Dermis blood vessel endothelial cell (primary cell): ENCODE measurements at regions not wholly inside any gene's neighbourhood (a gene's known extent, or its start where the extent isn't known, plus 50 kb on each side); places are given as distances from the start of the nearest gene placed in this dataset.
A peak's percentile ranks its signal among the peaks of the same experiment; 100 is the strongest.
"Not testable (repeated sequence)": the region's sequence is repeated elsewhere in the genome, so short reads cannot be mapped to it uniquely, and the experiment has no call there.

Source experiments
- DNase-seq: peaks from one replicate; pipeline ENCODE4 v3.0.0; 2010

DNA sequence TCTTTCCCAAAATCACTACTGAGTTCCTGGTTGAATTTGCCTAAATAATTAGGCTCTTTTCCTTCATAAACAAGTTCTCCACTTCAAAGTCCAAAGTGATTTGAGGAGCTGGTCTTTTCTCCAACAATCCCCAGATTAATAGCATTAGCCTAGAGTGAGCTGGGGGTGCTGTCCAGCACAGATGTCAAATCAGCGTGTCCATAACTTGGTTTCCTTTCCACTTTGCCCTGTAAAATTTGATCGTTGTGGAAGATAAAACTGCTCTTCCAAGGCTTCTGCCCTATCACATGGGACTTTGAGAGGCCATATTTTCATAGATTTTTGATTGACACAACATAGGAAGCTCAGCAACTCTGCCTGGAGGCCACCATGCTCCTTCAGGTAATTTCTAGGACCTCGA lies 134.7 kb upstream of the RORB start:
- no peak for DNase-seq

DNA sequence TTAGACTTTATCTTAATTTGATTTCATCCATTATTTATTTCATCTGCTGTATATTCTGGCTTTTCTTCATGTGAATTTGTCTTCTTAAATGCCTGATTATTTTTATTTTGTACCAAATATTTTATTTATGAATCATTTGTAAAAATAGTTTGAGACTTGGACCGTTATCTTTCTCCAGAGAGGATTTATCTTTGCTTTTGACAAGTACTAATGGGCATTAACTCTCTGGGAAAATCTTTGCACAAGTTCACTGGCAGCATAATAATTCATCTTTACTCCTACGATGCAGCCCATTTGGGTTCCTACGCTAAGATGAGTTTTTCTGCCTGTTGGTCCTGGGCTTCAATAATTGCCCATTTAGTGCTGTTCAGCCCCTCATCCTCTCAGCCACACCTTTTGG lies 131.0 kb upstream of the RORB start:
- DNase-seq: no peak

DNA sequence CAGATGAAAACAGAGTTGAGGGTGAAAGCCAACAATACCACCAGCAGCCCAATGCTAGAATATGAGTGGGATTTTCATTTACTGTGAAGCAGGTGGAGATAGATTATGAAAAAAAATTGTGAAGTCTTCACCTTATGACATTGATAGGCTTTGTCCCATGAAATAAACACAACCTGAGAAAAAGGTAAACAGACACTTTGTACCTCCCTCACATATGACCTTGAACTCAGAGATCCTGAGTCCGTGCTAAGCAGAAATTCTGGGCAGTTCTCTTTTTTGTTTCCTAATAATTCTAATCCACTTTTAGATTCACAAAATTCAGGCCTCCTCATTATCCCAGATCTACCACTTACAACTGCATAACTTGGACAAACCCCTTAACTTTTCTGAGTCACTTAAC lies 127.3 kb upstream of the RORB start:
- no peak for DNase-seq

DNA sequence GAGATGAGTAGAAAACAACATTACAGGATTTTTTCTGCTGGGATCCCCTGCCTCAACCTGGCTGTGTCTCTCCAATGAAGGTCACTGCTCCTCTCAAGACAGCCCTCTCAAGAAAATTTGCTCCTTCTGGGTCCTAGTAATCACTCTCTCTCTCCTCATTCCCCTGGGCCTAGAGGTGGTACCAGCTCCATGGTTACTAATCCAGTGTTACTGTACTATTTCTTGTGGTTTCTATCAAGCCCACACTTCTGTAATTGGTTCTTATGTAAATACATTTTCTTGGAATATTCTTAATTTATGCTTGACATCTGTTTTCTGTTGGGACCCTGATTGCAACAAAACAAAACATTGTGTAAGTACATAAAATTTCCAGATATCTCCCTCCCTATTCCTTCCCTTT lies 123.8 kb upstream of the RORB start:
- DNase-seq: no peak

DNA sequence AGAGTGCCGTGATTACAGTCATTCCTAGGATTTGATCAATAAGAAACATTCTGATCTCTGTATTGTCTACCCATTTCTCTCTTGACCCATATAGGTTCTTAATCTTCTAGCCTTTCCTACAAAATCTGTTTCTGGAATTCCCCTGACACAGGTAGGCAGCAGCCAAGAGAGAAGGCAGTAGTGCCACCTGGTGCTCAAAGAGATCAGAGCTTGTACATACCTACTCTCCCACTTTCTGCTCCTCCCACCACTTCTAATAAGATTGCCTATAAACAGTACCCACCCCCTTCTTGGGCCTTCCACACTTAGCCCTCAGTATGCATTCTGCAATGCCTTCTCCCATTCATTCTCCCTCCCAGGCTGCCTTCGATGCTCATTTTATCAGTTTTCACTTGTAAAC lies 117.4 kb upstream of the RORB start:
- peak; percentile 9 for DNase-seq

DNA sequence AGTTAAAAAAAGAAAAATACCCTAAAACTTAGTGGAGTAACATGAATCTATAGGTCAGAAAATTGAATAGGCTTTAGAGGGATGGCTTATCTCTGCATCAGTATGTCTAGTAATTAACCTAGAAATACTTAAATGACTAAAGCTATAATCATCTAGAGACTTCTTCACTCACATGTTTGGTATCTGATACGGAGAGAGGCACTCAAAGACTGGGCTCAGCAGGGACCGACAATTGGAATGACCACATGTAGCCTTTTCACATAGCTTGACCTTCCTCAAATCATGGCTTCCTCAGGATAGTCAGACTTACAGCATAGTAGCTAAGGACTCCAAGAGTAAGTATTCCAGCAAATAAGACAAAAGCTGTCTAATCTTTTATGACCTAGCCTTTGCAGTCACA lies 105.3 kb upstream of the RORB start:
- DNase-seq: no peak

DNA sequence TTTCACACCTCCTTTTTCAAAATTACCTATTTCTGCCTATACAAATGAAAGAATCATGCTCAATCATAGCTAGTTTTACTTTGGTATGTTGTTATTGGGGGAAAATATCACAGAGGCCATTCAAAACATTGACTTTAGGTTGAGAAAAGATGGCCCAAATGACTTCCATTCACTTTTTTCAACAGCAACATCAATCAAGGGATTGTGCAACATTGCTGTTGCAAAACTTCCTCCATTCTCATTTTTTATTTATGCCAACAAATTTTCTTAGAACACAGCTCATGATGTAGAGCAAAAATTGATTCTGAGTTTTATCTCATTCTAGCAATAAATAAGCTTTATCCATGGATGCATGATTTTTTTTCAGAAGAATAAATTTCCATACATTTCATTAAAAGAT lies 93.6 kb upstream of the RORB start:
- no peak for DNase-seq

DNA sequence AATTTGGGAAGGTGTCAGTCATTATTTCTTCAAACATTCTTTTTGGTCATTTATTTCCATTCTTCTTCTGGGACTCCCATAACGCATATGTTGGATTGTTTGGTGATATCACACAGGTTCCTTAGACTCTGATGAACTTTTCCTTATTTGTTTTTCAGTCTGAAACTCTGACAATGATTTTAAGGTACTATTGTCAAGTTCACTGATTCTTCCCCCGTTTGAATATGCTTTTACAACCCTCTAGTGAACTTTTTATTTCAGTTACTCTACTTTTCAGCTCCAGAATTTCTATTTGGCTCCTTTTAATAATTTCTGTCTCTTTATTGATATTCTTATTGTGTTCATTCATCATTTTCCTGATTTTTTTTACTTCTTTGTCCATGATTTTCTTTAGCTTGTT lies 92.5 kb upstream of the RORB start:
- no peak for DNase-seq

DNA sequence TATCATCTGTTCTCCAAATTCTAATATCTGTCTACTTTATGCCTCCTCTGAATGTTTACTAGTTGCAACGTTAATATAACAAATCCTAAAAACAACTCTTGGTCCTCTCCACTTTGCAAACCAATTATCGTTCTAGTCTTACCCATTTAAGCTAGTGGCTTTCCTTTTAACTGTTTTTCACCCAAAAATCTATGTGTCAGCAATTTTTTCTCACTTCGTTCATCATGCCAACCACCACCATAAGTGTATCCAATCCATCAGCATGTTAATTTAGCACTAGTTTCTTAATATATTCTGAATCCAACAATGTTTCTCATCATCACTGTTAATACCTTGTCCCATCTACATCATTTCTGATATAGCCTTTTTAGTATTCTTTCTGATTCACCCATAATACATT lies 90.0 kb upstream of the RORB start:
- no peak for DNase-seq

DNA sequence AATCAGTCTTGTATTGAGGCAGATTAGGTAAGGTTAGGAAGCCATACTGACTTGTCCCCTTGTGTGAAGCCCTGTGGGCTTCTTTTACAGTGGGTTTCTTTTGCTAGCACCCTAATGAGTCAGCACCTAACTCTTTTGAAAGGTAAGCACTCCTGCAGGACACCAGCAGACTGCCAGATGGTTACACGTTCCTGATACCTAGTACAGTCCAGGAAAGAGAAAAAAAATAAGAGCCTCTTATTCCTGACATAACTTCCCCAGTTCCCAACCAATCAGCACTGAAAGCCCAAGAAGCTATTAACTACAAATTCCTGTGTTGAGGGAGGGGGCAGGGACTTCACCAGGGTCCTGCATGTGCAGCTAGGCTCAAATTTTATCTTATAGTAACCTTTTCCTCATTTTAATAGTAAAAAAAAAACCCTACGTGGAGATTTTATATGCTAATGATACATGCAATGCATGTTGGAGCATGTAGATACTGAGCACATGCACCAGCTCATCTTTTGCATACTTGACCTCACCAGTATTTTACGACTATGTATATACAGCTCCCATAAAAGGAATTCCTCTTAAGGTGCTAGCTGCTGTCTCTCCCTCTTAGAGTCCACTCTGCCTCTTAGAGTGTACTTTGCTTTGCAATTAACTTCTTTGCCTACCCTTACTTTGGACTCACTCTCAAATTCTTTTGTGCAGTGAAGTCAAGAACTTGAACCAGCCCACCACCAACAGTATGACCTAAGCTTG lies 84.7 kb upstream of the RORB start:
- no peak for DNase-seq

DNA sequence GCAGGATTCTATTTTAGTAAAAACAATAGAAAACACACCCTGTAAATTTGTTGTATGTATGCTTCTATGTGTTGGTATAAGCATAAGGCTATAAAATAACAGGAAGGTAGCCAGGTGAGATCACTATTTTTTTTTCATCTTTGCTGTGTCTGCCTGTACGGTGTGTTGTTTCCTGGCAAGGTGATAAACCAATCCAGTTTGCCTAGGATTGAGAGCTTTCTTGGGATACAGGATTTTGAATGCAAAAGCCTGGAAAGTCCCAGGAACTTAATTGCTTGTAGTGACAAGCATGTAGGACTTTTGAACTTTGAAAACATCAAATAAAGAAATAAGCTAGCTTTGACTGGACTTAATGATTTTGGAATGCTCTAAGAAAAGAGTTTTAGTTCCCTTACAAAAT lies 83.3 kb upstream of the RORB start:
- no peak for DNase-seq

DNA sequence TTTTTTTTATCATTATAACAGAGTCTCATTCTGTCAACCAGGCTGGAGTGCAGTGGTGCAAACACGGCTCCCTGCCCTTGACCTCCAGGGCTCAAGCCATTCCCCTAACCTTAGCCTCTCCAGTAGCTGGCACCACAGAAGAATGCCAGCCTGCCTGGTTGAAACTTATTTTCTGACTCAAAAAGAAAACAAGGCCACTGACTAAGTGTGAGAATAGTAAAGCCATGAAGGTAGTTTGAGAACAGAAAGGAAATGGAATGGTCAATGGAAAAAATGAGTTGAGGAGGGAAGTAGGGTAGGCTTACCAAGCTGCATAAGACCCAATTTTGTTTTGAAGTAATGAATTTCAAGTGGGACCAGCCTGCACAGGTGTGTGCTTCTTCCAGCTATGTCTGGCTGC lies 82.8 kb upstream of the RORB start:
- DNase-seq: no peak

DNA sequence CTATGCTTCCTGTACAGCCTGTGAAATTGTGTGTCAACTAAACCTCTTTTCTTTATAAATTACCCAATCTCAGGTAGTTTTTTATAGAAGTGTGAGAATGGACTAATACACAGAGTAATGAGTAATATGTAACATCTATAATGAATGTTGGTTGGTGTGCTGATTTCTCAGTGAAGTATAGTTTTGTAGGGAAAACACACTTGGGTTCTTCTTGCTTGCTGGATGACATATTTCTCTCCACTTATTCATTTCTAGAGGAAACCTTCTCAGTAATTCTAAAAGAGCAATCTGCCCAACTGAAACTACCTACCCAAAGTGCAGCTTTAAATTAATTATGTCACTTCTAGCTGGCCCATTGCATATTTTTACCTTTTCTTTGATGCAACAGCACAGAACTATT lies 81.1 kb upstream of the RORB start:
- no peak for DNase-seq

DNA sequence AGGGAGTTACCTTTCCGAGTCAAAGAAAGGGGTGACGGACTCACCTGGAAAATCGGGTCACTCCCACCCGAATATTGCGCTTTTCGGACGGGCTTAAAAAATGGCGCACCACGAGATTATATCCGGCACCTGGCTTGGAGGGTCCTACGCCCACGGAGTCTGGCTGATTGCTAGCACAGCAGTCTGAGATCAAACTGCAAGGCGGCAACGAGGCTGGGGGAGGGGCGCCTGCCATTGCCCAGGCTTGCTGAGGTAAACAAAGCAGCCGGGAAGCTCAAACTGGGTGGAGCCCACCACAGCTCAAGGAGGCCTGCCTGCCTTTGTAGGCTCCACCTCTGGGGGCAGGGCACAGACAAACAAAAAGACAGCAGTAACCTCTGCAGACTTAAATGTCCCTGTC lies 72.6 kb upstream of the RORB start:
- DNase-seq: not testable (repeated sequence)

DNA sequence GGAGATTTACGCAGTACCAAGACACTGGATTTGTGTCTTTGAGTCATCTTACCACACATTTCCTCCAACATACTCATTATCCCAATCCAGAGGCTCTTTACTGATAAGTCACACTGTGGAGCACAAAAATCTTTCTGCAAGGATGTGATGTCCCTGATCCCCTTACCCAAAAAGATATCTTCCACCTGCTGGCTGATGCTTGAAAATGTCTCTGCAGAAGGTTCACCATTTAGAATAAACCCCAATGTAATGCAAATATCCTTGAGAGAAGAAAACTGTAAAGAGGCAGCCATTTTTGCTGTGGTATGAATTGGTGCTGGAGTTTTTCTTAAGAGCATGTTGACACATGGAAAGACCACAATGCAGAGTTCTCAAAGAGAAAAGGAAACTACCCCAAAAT lies 65.7 kb upstream of the RORB start:
- no peak for DNase-seq

DNA sequence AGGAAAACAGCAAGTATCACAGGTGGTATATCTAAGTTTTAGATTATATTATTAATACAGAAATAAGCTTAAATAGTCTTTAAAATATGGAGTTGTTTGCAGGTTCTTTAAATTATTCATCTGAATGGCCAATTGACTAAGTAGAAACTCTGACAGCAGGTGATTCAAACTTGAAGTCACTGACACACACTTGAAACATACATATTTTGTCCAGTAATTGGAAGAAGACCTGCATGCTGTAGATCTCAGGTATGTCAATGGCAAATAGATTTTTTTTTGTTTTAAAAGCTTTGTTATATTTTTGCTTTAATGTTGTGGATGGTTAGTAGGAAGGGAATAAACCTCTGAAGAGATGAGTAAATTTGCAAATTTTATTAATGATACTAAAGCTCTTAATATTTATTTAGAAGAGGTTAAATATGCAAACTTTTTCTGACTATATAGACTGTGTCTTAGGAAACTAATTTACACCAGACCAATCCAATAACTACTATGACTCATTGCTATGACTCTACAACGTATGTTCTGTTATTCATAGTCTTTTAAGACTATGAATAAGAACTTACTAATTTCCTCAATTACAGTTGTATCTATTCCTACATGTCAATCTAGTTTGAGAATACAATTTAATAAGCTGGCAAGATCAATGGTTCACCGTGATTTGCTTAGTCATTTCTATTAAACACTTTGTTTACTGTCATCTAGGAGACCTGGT lies 53.9 kb upstream of the RORB start:
- DNase-seq: no peak

DNA sequence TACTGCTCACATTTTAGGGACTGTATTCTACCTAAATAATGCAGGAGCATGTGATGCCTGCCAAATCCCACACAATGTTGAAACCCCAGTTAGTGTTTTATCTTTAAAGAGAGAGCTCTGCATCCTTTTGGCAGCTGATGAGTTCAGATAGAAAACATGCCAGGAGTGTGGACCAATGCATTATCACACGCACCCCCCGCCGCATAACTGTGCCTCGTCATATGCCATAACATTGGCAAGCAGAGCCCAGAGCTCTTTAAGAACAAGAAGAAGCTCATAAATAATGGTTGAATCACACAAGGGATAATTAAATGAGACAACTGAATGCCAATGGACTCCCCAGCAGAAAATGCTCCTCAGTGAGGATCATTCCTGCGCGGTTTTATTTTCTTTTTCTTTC lies 52.8 kb upstream of the RORB start:
- no peak for DNase-seq
